Duodenal mucosa (tissue), 2 donors: ENCODE measurements at regions not wholly inside any gene's neighbourhood (a gene's known extent, or its start where the extent isn't known, plus 50 kb on each side); places are given as distances from the start of the nearest gene placed in this dataset.

Experiments used
- H3K27ac ChIP-seq: one replicate; pipeline ENCODE4 v1.7.0; 2013; ENCODE audit warnings: low read depth, low read length
- H3K27me3 ChIP-seq, 2 donors: one replicate each; pipeline ENCODE4 v1.7.0; 2013; ENCODE audit warnings: low read length in 2 of 2, control low read depth in 1 of 2; ENCODE audit not compliant: insufficient read depth in 2 of 2, control insufficient read depth in 1 of 2
- H3K36me3 ChIP-seq, 2 donors: one replicate each; pipeline ENCODE4 v1.7.0; 2013; ENCODE audit warnings: low read length in 2 of 2, control low read depth in 1 of 2; ENCODE audit not compliant: insufficient read depth in 2 of 2, control insufficient read depth in 1 of 2
- H3K4me1 ChIP-seq, 2 donors: one replicate each; pipeline ENCODE4 v1.7.0; 2013; ENCODE audit warnings: low read length in 2 of 2, control low read depth in 1 of 2; ENCODE audit not compliant: insufficient read depth in 2 of 2, control insufficient read depth in 1 of 2
- H3K4me3 ChIP-seq, 2 donors: one replicate each; pipeline ENCODE4 v1.7.0; 2013; ENCODE audit warnings: low read length in 2 of 2, low read depth in 1 of 2
- H3K9ac ChIP-seq, 2 donors: one replicate each; pipeline ENCODE4 v1.7.0; 2013; ENCODE audit warnings: low read length in 2 of 2, low read depth in 1 of 2
- H3K9me3 ChIP-seq, 2 donors: one replicate each; pipeline ENCODE4 v1.7.0; 2013; ENCODE audit warnings: low read length in 2 of 2, control low read depth in 1 of 2; ENCODE audit not compliant: control insufficient read depth in 1 of 2

- H3K27ac ChIP-seq, result no peak overlapping the region
- H3K9me3 ChIP-seq, result peaks cover 7 to 12% of the 10 kb centered on the region in 2 donors
- H3K4me1 ChIP-seq, result no peaks in the 10 kb centered on the region
- no peaks in the 10 kb centered on the region for H3K36me3 ChIP-seq
- no peak overlapping the region for H3K9ac ChIP-seq
- no peaks in the 10 kb centered on the region for H3K27me3 ChIP-seq
- no peak overlapping the region for H3K4me3 ChIP-seq
These were observed 64.5 kb downstream of the COPS8 start for GRCh38 chr2:237150186-237150585.

GRCh38 chr2:237150831-237151375, 65.2 kb downstream of the COPS8 start:
- no peak overlapping the region for H3K27ac ChIP-seq
- no peak overlapping the region for H3K4me3 ChIP-seq
- peaks cover 7 to 12% of the 10 kb centered on the region in 2 donors for H3K9me3 ChIP-seq
- H3K27me3 ChIP-seq, result no peaks in the 10 kb centered on the region
- no peaks in the 10 kb centered on the region for H3K4me1 ChIP-seq
- no peak overlapping the region for H3K9ac ChIP-seq
- H3K36me3 ChIP-seq, result no peaks in the 10 kb centered on the region

- H3K9me3 ChIP-seq, result peaks cover 0 to 3% of the 10 kb centered on the region in 2 donors
- no peak overlapping the region for H3K27ac ChIP-seq
- H3K9ac ChIP-seq, result no peak overlapping the region
- H3K36me3 ChIP-seq, result no peaks in the 10 kb centered on the region
- H3K4me3 ChIP-seq, result no peak overlapping the region
- no peaks in the 10 kb centered on the region for H3K27me3 ChIP-seq
- no peaks in the 10 kb centered on the region for H3K4me1 ChIP-seq
These were observed 66.7 kb downstream of the COPS8 start for GRCh38 chr2:237152361-237152760.

- Histone ChIP-seq H3K27ac (no peak overlapping the region), H3K4me3 (no peak overlapping the region), H3K27me3 (no peaks in the 10 kb centered on the region), H3K9me3 (no peaks in the 10 kb centered on the region), H3K9ac (no peak overlapping the region), H3K36me3 (no peaks in the 10 kb centered on the region), H3K4me1 (no peaks in the 10 kb centered on the region)
These were observed 67.5 kb downstream of the COPS8 start for GRCh38 chr2:237153181-237153580.

- H3K9ac ChIP-seq, result no peak overlapping the region
- no peaks in the 10 kb centered on the region for H3K36me3 ChIP-seq
- no peak overlapping the region for H3K27ac ChIP-seq
- no peaks in the 10 kb centered on the region for H3K4me1 ChIP-seq
- H3K27me3 ChIP-seq, result no peaks in the 10 kb centered on the region
- H3K4me3 ChIP-seq, result no peak overlapping the region
- H3K9me3 ChIP-seq, result no peaks in the 10 kb centered on the region
These were observed 68.5 kb downstream of the COPS8 start for GRCh38 chr2:237154082-237154638.

GRCh38 chr2:237154884-237155851, 69.5 kb downstream of the COPS8 start:
- Histone ChIP-seq H3K4me1 (peaks cover 0 to under 1% of the 10 kb centered on the region in 2 donors), H3K9ac (no peak overlapping the region), H3K4me3 (no peak overlapping the region), H3K27me3 (no peaks in the 10 kb centered on the region), H3K27ac (no peak overlapping the region), H3K9me3 (no peaks in the 10 kb centered on the region), H3K36me3 (no peaks in the 10 kb centered on the region)

GRCh38 chr2:237156031-237156856, 70.6 kb downstream of the COPS8 start:
- H3K4me1 ChIP-seq, result peaks cover 0 to 6% of the 10 kb centered on the region in 2 donors
- H3K36me3 ChIP-seq, result no peaks in the 10 kb centered on the region
- H3K4me3 ChIP-seq, result no peak overlapping the region
- no peak overlapping the region for H3K9ac ChIP-seq
- no peak overlapping the region for H3K27ac ChIP-seq
- H3K27me3 ChIP-seq, result no peaks in the 10 kb centered on the region
- H3K9me3 ChIP-seq, result no peaks in the 10 kb centered on the region

- Histone ChIP-seq H3K4me1 (peaks cover 0 to 6% of the 10 kb centered on the region in 2 donors), H3K4me3 (no peak overlapping the region), H3K9ac (no peak overlapping the region), H3K36me3 (no peaks in the 10 kb centered on the region), H3K27ac (no peak overlapping the region), H3K9me3 (no peaks in the 10 kb centered on the region), H3K27me3 (no peaks in the 10 kb centered on the region)
These were observed 71.4 kb downstream of the COPS8 start for GRCh38 chr2:237156857-237157779.

- H3K27me3 ChIP-seq, result no peaks in the 10 kb centered on the region
- peaks cover 0 to 6% of the 10 kb centered on the region in 2 donors for H3K4me1 ChIP-seq
- no peak overlapping the region for H3K4me3 ChIP-seq
- no peak overlapping the region for H3K27ac ChIP-seq
- H3K9ac ChIP-seq, result no peak overlapping the region
- H3K36me3 ChIP-seq, result no peaks in the 10 kb centered on the region
- H3K9me3 ChIP-seq, result no peaks in the 10 kb centered on the region
These were observed 72.1 kb downstream of the COPS8 start for GRCh38 chr2:237157780-237158102.
